HepG2 (cell line): ENCODE measurements at regions not wholly inside any gene's neighbourhood (a gene's known extent, or its start where the extent isn't known, plus 50 kb on each side); places are given as distances from the start of the nearest gene placed in this dataset.

Experiments used
- ATAC-seq: fragments of 200-7000 bp; cut with Tn5 transposase; 3 replicates; pipeline ENCODE4 v1.9.1; 2020; ENCODE audit warnings: mild to moderate bottlenecking, moderate library complexity
- BruUV-seq: library from RNA; stranded (reverse); fragments of 400-500 nt; replicated peaks from 2 replicates; lab custom pipeline; 2021; lab: Mats Ljungman, UMichigan
- CTCF ChIA-PET: fragments of 300-600 bp; formaldehyde crosslinking; extraction: SDS; loops from one replicate; lab custom pipeline; 2021; ENCODE audit warnings: low total read pairs, inconsistent platforms, low intra/inter-chr PET ratio; lab: Yijun Ruan, JAX
- POLR2A ChIA-PET: fragments of 350-600 bp; sonication (Branson Sonifier 250); formaldehyde crosslinking; loops from one replicate; lab custom pipeline; 2020; ENCODE audit warnings: antibody characterized with exemption, inconsistent platforms; lab: Yijun Ruan, JAX
- DNase-seq: peaks from one replicate; pipeline ENCODE4 v3.0.0-alpha.2; 2015; ENCODE audit warnings: low spot score
- FAIRE-seq: peaks from 3 replicates; lab custom pipeline; 2011; peaks lifted over from hg19 to GRCh38; lab: Jason Lieb, UNC
- H2AFZ ChIP-seq: one replicate; pipeline ENCODE4 v1.6.1; 2011; ENCODE audit warnings: low read length, inconsistent platforms
- H3K27ac ChIP-seq: fragments of 300-600 bp; 3 replicates; pipeline ENCODE4 v1.8.0; 2011; ENCODE audit warnings: mixed run types, mild to moderate bottlenecking, mixed read lengths, low read length, inconsistent platforms; ENCODE audit not compliant: insufficient read depth; ENCODE audit errors: extremely low read length
- H3K27me3 ChIP-seq, 2 experiments: fragments of 200-600 bp in 1 of 2; 2 replicates in 1 of 2; 3 replicates in 1 of 2; pipeline versions ENCODE4 v1.6.0 to v1.8.0; 2011; ENCODE audit warnings: low read length in 2 of 2, mild to moderate bottlenecking in 2 of 2, moderate library complexity in 2 of 2, inconsistent platforms in 1 of 2; ENCODE audit not compliant: insufficient read depth in 2 of 2, control insufficient read depth in 1 of 2
- H3K36me3 ChIP-seq, 2 experiments: fragments of 200-600 bp in 1 of 2; replicated peaks in 1 of 2; 2 replicates in 1 of 2; 3 replicates in 1 of 2; pipeline versions ENCODE4 v1.5.1 to v1.8.0; 2011; ENCODE audit warnings: low read length in 2 of 2, inconsistent platforms in 1 of 2; ENCODE audit not compliant: insufficient read depth in 2 of 2, control insufficient read depth in 1 of 2
- H3K4me1 ChIP-seq: 2 replicates; pipeline ENCODE4 v1.5.1; 2012; ENCODE audit warnings: low read length, inconsistent platforms; ENCODE audit not compliant: insufficient read depth
- H3K4me2 ChIP-seq: 2 replicates; pipeline ENCODE4 v1.6.0; 2011; ENCODE audit warnings: low read depth, low read length, inconsistent platforms
- H3K4me3 ChIP-seq, 3 experiments: fragments of 200-600 bp in 1 of 3; sonication (generic), shearing (Covaris generic) in 1 of 3; replicated peaks in 1 of 3; 2 replicates each; pipeline ENCODE4 v1.5.1; 2011 to 2016; ENCODE audit warnings: low read length in 3 of 3, inconsistent platforms in 2 of 3, low read depth in 2 of 3, mild to moderate bottlenecking in 2 of 3, control low read depth in 1 of 3, mixed read lengths in 1 of 3; ENCODE audit not compliant: insufficient read depth in 1 of 3
- H3K79me2 ChIP-seq: one replicate; pipeline ENCODE4 v1.6.1; 2011; ENCODE audit warnings: low read length, inconsistent platforms; ENCODE audit not compliant: insufficient read depth
- H3K9ac ChIP-seq: 2 replicates; pipeline ENCODE4 v1.6.0; 2011; ENCODE audit warnings: mild to moderate bottlenecking, low read depth, low read length, inconsistent platforms; ENCODE audit not compliant: insufficient read depth
- H3K9me3 ChIP-seq: 2 replicates; pipeline ENCODE4 v1.5.1; 2012; ENCODE audit warnings: mild to moderate bottlenecking, low read length
- H4K20me1 ChIP-seq: 2 replicates; pipeline ENCODE4 v1.6.0; 2011; ENCODE audit warnings: inconsistent platforms, mild to moderate bottlenecking, low read length, moderate library complexity; ENCODE audit not compliant: insufficient read depth
- ARID2 ChIP-seq: sonication (generic); formaldehyde crosslinking; IDR thresholded peaks from 2 replicates; pipeline ENCODE4 v1.8.1; 2022; ENCODE audit warnings: mild to moderate bottlenecking, missing genetic modification reagents, borderline replicate concordance
- ATF1 ChIP-seq: IDR thresholded peaks from 2 replicates; pipeline ENCODE4 v1.6.1; 2016; ENCODE audit warnings: mild to moderate bottlenecking, control low read depth
- HDAC2 ChIP-seq: sonication (generic); formaldehyde crosslinking; IDR thresholded peaks from 2 replicates; pipeline ENCODE4 v1.4.0; 2020; ENCODE audit warnings: missing genetic modification reagents
- MLLT10 ChIP-seq: sonication (generic); formaldehyde crosslinking; IDR thresholded peaks from 2 replicates; pipeline ENCODE4 v1.4.0; 2020; ENCODE audit warnings: missing genetic modification reagents
- SP140L ChIP-seq: sonication (generic); formaldehyde crosslinking; IDR thresholded peaks from 2 replicates; pipeline ENCODE4 v1.4.0; 2020; ENCODE audit warnings: missing genetic modification reagents, borderline replicate concordance
- TAF15 ChIP-seq: fragments of 200-400 bp; formaldehyde crosslinking; IDR thresholded peaks from one replicate; pipeline ENCODE4 v1.6.1; 2018; ENCODE audit warnings: mild to moderate bottlenecking, low read depth, low read length; ENCODE audit not compliant: poor library complexity, severe bottlenecking
- THAP9 ChIP-seq: sonication (generic); formaldehyde crosslinking; IDR thresholded peaks from 2 replicates; pipeline ENCODE4; 2020; ENCODE audit warnings: missing genetic modification reagents, mild to moderate bottlenecking, borderline replicate concordance
- WGBS: methylation state at CpG from one replicate; pipeline ENCODE4 v1.1.6; 2017; ENCODE audit warnings: low lambda C conversion rate; 5-methylcytosine and 5-hydroxymethylcytosine counted together
- in situ Hi-C: cut with HindIII; loops from 2 replicates; pipeline ENCODE4 v1.10.0; 2017; ENCODE audit warnings: low pct_unique_long_range_greater_than_20kb; ENCODE audit not compliant: extremely low pct_ligation_motif_present
- intact Hi-C: fragments of 100-400 bp; cut with micrococcal nuclease; formaldehyde crosslinking; loops from one replicate; pipeline ENCODE4 v1.10.0; 2022; ENCODE audit not compliant: unreplicated experiment
- TF ChIP-seq, protein P1 (sequence below): sonication (generic); formaldehyde crosslinking; IDR thresholded peaks from 2 replicates; pipeline ENCODE4 v1.8.0; 2023; ENCODE audit warnings: mild to moderate bottlenecking, missing genetic modification reagents
- TF ChIP-seq, protein P2 (sequence below): sonication (generic); formaldehyde crosslinking; IDR thresholded peaks from 2 replicates; pipeline ENCODE4 v1.5.0; 2020; ENCODE audit warnings: mild to moderate bottlenecking, missing genetic modification reagents
- TF ChIP-seq, protein P3 (sequence below): sonication (generic); formaldehyde crosslinking; IDR thresholded peaks from 2 replicates; pipeline ENCODE4 v1.5.0; 2020; ENCODE audit warnings: missing genetic modification reagents

DNA sequence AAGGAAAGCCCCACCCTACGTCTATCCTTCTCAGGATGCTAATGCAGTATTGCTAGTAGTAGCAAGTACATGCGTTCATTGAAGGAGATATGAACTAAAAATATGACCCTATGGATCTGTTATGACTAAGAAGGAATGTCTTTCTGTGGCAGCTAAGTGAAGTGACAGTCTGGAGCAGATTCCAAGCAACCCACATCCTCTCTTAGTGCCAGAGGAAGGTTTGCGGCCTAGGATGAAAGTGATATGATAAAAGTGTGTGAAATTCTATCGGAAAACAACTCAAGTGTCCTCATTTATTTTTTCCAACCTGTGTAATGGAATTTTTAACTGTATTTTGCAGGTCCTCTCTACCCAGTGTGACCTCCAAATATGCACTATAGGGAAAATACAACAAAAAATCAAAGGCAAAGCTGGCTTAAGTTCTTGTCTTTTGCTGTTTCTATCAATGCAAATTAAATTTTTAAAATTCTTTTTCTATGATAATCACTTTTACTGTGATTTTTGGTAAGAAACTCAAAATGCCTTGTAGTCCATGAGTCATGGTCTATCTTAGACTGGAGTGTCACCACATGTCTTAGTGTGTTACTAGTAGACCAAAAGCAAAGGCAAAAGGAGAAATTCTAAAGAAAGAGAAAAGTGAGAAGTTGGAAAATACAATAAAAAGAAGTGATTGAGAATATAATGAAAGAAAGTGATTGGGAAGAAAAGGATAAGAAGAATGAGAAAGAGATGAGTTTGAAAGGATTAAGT, 161.2 kb upstream of the TMCO5A start (continued):
- no peak for TF ChIP-seq ARID2
- no peak for TF ChIP-seq ATF1
- TF ChIP-seq, protein P1, sequence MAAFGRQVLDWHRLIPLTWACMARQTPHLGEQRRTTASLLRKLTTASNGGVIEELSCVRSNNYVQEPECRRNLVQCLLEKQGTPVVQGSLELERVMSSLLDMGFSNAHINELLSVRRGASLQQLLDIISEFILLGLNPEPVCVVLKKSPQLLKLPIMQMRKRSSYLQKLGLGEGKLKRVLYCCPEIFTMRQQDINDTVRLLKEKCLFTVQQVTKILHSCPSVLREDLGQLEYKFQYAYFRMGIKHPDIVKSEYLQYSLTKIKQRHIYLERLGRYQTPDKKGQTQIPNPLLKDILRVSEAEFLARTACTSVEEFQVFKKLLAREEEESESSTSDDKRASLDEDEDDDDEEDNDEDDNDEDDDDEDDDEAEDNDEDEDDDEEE (CRISPR knock-in tag): no peak

DNA sequence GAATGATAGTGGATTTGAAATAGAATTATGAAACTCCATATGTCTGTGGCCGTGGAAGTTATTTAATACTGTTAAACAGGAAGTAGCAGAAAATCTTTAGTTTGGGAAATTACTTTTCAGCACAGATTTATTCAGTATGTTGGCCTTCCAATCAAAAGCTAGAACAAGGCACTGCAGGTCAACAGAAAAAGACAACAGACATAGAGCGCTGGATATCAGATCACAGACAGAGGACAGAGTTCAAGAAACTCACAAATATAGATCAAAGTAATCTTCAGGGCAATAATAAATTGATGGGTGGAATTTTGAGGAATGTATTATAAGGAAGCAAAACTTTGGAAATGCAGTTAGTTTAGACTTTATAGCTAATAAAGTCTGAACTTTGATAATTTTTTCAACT, 159.5 kb upstream of the TMCO5A start:
- no peaks in the 10 kb centered on the region for H3K79me2 ChIP-seq
- no peaks in the 10 kb centered on the region for H4K20me1 ChIP-seq
- DNase-seq (no peak), FAIRE-seq (no peak), ATAC-seq (no peak)
- no peak overlapping the region for H3K4me3 ChIP-seq
- no peak overlapping the region for H3K27ac ChIP-seq
- no peaks in the 10 kb centered on the region for H3K36me3 ChIP-seq
- H3K4me2 ChIP-seq: no peak overlapping the region
- H3K4me1 ChIP-seq: no peaks in the 10 kb centered on the region
- no peak overlapping the region for H3K9ac ChIP-seq
- H2AFZ ChIP-seq: no peak overlapping the region
- BruUV-seq: no TSS peak
- ChIA-PET CTCF (no interaction called here), POLR2A (no interaction called here)
- intact Hi-C loops (no loop called here), in situ Hi-C loops (no loop called here)
- H3K9me3 ChIP-seq: no peaks in the 10 kb centered on the region
- TF ChIP-seq MLLT10 (CRISPR knock-in tag) (no peak), THAP9 (CRISPR knock-in tag) (no peak), HDAC2 (CRISPR knock-in tag) (no peak), SP140L (CRISPR knock-in tag) (no peak), TAF15 (no peak)
- TF ChIP-seq, protein P2, sequence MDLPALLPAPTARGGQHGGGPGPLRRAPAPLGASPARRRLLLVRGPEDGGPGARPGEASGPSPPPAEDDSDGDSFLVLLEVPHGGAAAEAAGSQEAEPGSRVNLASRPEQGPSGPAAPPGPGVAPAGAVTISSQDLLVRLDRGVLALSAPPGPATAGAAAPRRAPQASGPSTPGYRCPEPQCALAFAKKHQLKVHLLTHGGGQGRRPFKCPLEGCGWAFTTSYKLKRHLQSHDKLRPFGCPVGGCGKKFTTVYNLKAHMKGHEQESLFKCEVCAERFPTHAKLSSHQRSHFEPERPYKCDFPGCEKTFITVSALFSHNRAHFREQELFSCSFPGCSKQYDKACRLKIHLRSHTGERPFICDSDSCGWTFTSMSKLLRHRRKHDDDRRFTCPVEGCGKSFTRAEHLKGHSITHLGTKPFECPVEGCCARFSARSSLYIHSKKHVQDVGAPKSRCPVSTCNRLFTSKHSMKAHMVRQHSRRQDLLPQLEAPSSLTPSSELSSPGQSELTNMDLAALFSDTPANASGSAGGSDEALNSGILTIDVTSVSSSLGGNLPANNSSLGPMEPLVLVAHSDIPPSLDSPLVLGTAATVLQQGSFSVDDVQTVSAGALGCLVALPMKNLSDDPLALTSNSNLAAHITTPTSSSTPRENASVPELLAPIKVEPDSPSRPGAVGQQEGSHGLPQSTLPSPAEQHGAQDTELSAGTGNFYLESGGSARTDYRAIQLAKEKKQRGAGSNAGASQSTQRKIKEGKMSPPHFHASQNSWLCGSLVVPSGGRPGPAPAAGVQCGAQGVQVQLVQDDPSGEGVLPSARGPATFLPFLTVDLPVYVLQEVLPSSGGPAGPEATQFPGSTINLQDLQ (CRISPR knock-in tag): no peak
- TF ChIP-seq, protein P3, sequence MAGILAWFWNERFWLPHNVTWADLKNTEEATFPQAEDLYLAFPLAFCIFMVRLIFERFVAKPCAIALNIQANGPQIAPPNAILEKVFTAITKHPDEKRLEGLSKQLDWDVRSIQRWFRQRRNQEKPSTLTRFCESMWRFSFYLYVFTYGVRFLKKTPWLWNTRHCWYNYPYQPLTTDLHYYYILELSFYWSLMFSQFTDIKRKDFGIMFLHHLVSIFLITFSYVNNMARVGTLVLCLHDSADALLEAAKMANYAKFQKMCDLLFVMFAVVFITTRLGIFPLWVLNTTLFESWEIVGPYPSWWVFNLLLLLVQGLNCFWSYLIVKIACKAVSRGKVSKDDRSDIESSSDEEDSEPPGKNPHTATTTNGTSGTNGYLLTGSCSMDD: no peak
- no peaks in the 10 kb centered on the region for H3K27me3 ChIP-seq
- WGBS: 0% methylated on average over 2 of the region's 2 CpGs
